Astrocyte (in vitro differentiated cells and primary cell): ENCODE measurements at regions not wholly inside any gene's neighbourhood (a gene's known extent, or its start where the extent isn't known, plus 50 kb on each side); places are given as distances from the start of the nearest gene placed in this dataset.

Experiments
- DNase-seq: peaks from one replicate; pipeline ENCODE4 v3.0.0-alpha.2; 2010; ENCODE audit warnings: low read depth
- FAIRE-seq: peaks from 2 replicates; lab custom pipeline; 2011; peaks lifted over from hg19 to GRCh38; lab: Jason Lieb, UNC
- H2AFZ ChIP-seq: 2 replicates; pipeline ENCODE4 v1.6.0; 2012; ENCODE audit warnings: low read depth, low read length, inconsistent platforms
- H3K27ac ChIP-seq: 2 replicates; pipeline ENCODE4 v1.5.1; 2011; ENCODE audit warnings: low read depth, low read length, inconsistent platforms
- H3K27me3 ChIP-seq: 2 replicates; pipeline ENCODE4 v1.6.0; 2011; ENCODE audit warnings: low read length, inconsistent platforms; ENCODE audit not compliant: insufficient read depth
- H3K36me3 ChIP-seq: 2 replicates; pipeline ENCODE4 v1.5.1; 2011; ENCODE audit warnings: low read length, inconsistent platforms; ENCODE audit not compliant: insufficient read depth
- H3K4me1 ChIP-seq: 2 replicates; pipeline ENCODE4 v1.5.1; 2011; ENCODE audit warnings: low read length, inconsistent platforms; ENCODE audit not compliant: insufficient read depth
- H3K4me2 ChIP-seq: 2 replicates; pipeline ENCODE4 v1.6.0; 2012; ENCODE audit warnings: low read length, inconsistent platforms
- H3K4me3 ChIP-seq: 2 replicates; pipeline ENCODE4 v1.5.1; 2011; ENCODE audit warnings: low read depth, mild to moderate bottlenecking, low read length, inconsistent platforms; ENCODE audit not compliant: insufficient read depth
- H3K79me2 ChIP-seq: 2 replicates; pipeline ENCODE4 v1.6.0; 2012; ENCODE audit warnings: mild to moderate bottlenecking, low read length, inconsistent platforms; ENCODE audit not compliant: insufficient read depth
- H3K9ac ChIP-seq: 2 replicates; pipeline ENCODE4 v1.6.0; 2012; ENCODE audit warnings: mild to moderate bottlenecking, low read length, inconsistent platforms
- H3K9me3 ChIP-seq: 2 replicates; pipeline ENCODE4 v1.5.1; 2012; ENCODE audit warnings: low read depth, mild to moderate bottlenecking, low read length, inconsistent platforms; ENCODE audit not compliant: insufficient read depth
- H4K20me1 ChIP-seq: 2 replicates; pipeline ENCODE4 v1.6.0; 2012; ENCODE audit warnings: low read length, inconsistent platforms; ENCODE audit not compliant: insufficient read depth
- H3K27ac Mint-ChIP-seq: one replicate; pipeline ENCODE4 v1.8.0; 2021; ENCODE audit warnings: mild to moderate bottlenecking, mixed read lengths; ENCODE audit not compliant: unreplicated experiment
- H3K27me3 Mint-ChIP-seq: one replicate; pipeline ENCODE4 v1.8.0; 2021; ENCODE audit warnings: low read depth, mixed read lengths; ENCODE audit not compliant: unreplicated experiment
- H3K36me3 Mint-ChIP-seq: one replicate; pipeline ENCODE4 v1.8.0; 2021; ENCODE audit warnings: low read depth, mixed read lengths; ENCODE audit not compliant: unreplicated experiment
- H3K4me1 Mint-ChIP-seq: one replicate; pipeline ENCODE4 v1.8.0; 2021; ENCODE audit warnings: low read depth, mixed read lengths; ENCODE audit not compliant: unreplicated experiment
- H3K4me3 Mint-ChIP-seq: one replicate; pipeline ENCODE4 v1.8.0; 2021; ENCODE audit warnings: mild to moderate bottlenecking, moderate library complexity, mixed read lengths; ENCODE audit not compliant: unreplicated experiment
- H3K9me3 Mint-ChIP-seq: one replicate; pipeline ENCODE4 v1.8.0; 2021; ENCODE audit warnings: mild to moderate bottlenecking, mixed read lengths; ENCODE audit not compliant: unreplicated experiment
- EZH2 ChIP-seq: IDR thresholded peaks from 2 replicates; pipeline ENCODE4 v1.6.1; 2012; ENCODE audit warnings: mild to moderate bottlenecking, low read length, inconsistent platforms; ENCODE audit not compliant: insufficient read depth
- TF ChIP-seq, protein P1 (sequence below): IDR thresholded peaks from 2 replicates; pipeline ENCODE4 v1.5.1; 2011; ENCODE audit warnings: low read depth, mild to moderate bottlenecking, inconsistent platforms, low read length, moderate library complexity; ENCODE audit not compliant: insufficient read depth

- H3K4me3 Mint-ChIP-seq: no peak overlapping the region
- no peak for TF ChIP-seq EZH2
- TF ChIP-seq, protein P1, sequence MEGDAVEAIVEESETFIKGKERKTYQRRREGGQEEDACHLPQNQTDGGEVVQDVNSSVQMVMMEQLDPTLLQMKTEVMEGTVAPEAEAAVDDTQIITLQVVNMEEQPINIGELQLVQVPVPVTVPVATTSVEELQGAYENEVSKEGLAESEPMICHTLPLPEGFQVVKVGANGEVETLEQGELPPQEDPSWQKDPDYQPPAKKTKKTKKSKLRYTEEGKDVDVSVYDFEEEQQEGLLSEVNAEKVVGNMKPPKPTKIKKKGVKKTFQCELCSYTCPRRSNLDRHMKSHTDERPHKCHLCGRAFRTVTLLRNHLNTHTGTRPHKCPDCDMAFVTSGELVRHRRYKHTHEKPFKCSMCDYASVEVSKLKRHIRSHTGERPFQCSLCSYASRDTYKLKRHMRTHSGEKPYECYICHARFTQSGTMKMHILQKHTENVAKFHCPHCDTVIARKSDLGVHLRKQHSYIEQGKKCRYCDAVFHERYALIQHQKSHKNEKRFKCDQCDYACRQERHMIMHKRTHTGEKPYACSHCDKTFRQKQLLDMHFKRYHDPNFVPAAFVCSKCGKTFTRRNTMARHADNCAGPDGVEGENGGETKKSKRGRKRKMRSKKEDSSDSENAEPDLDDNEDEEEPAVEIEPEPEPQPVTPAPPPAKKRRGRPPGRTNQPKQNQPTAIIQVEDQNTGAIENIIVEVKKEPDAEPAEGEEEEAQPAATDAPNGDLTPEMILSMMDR: no peak
- no peak overlapping the region for H3K27ac Mint-ChIP-seq
- H3K27me3 Mint-ChIP-seq: no peaks in the 10 kb centered on the region
- FAIRE-seq (no peak), DNase-seq (no peak)
- H4K20me1 ChIP-seq: no peaks in the 10 kb centered on the region
- no peaks in the 10 kb centered on the region for H3K4me1 ChIP-seq
- no peaks in the 10 kb centered on the region for H3K4me1 Mint-ChIP-seq
- peaks cover 3% of the 10 kb centered on the region for H3K9me3 ChIP-seq
- no peak overlapping the region for H3K9ac ChIP-seq
- H2AFZ ChIP-seq: no peak overlapping the region
- peaks cover 12% of the 10 kb centered on the region for H3K9me3 Mint-ChIP-seq
- H3K79me2 ChIP-seq: no peaks in the 10 kb centered on the region
- no peak overlapping the region for H3K4me2 ChIP-seq
- H3K27ac ChIP-seq: no peak overlapping the region
- no peaks in the 10 kb centered on the region for H3K36me3 Mint-ChIP-seq
- H3K27me3 ChIP-seq: no peaks in the 10 kb centered on the region
- H3K36me3 ChIP-seq: no peaks in the 10 kb centered on the region
- H3K4me3 ChIP-seq: no peak overlapping the region
Observed at GRCh38 chr5:29389993-29390392, 1803.5 kb upstream of the CDH6 start.

GRCh38 chr5:29387384-29387783 is 1806.1 kb upstream of the CDH6 start:
- Histone ChIP-seq H2AFZ (no peak overlapping the region), H3K4me3 (no peak overlapping the region), H3K4me2 (no peak overlapping the region), H3K9me3 (no peaks in the 10 kb centered on the region), H3K36me3 (no peaks in the 10 kb centered on the region), H3K27me3 (no peaks in the 10 kb centered on the region), H3K4me1 (no peaks in the 10 kb centered on the region), H3K27ac (no peak overlapping the region), H3K9ac (no peak overlapping the region), H4K20me1 (no peaks in the 10 kb centered on the region), H3K79me2 (no peaks in the 10 kb centered on the region)
- DNase-seq: no peak
- Mint-ChIP-seq H3K4me1 (no peaks in the 10 kb centered on the region), H3K27me3 (no peaks in the 10 kb centered on the region), H3K4me3 (no peak overlapping the region), H3K36me3 (no peaks in the 10 kb centered on the region), H3K27ac (no peak overlapping the region), H3K9me3 (peaks cover 12% of the 10 kb centered on the region)
- TF ChIP-seq EZH2: no peak
- TF ChIP-seq, protein P1: no peak
- FAIRE-seq: no peak

GRCh38 chr5:29382780-29383179 is 1810.7 kb upstream of the CDH6 start:
- no peak overlapping the region for H3K4me3 ChIP-seq
- H4K20me1 ChIP-seq: no peaks in the 10 kb centered on the region
- FAIRE-seq (no peak), DNase-seq (no peak)
- Mint-ChIP-seq H3K36me3 (no peaks in the 10 kb centered on the region), H3K27ac (no peak overlapping the region), H3K27me3 (no peaks in the 10 kb centered on the region), H3K9me3 (no peaks in the 10 kb centered on the region), H3K4me1 (no peaks in the 10 kb centered on the region), H3K4me3 (no peak overlapping the region)
- H3K36me3 ChIP-seq: no peaks in the 10 kb centered on the region
- H3K27me3 ChIP-seq: no peaks in the 10 kb centered on the region
- no peaks in the 10 kb centered on the region for H3K4me1 ChIP-seq
- H3K9ac ChIP-seq: no peak overlapping the region
- H3K4me2 ChIP-seq: no peak overlapping the region
- TF ChIP-seq, protein P1: no peak
- TF ChIP-seq EZH2: no peak
- H2AFZ ChIP-seq: no peak overlapping the region
- H3K9me3 ChIP-seq: peaks cover 2% of the 10 kb centered on the region
- H3K27ac ChIP-seq: no peak overlapping the region
- H3K79me2 ChIP-seq: no peaks in the 10 kb centered on the region
